ENCODE measurements at regions not wholly inside any gene's neighbourhood (a gene's known extent, or its start where the extent isn't known, plus 50 kb on each side); places are given as distances from the start of the nearest gene placed in this dataset.

DNA sequence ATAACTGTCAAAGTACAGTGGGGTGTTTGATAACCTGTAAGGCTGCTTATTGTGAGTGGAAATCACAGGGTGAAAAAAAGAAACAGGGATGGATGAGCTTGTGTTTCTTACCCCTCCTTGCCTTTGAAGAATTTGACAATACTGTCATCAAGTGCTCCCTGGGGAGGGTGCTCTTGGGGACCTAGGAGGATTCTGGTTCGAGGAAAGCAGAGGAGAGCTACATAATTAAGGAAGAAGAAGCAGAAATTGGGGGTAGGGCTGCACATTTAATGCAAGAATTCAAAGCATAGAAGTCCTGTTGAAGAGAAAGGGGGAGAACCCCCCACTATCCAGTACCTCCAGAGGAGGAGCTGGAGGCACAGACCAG lies 208.1 kb upstream of the PHYHIPL start:
- no peak for DNase-seq (ENCODE audit: extremely low read depth, low read depth, low spot score)

DNA sequence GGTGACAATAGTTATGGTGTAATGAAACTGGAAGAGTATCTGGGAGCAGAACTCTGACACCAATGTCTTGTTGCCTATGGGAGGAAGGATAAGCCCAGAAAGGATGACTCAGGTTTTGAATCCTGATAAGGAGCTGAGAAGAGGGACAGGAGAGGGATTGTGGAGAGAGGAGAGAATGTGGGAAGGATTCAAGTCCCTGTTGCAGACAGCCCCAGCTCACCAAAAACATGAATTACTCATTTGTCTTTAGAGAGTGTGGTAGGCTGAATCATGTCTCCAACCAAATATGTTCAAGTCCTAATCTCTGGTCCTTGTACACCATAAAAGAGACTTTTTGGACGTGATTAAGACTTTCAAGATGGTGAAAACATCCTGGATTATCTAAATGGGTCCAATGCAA lies 206.9 kb upstream of the PHYHIPL start:
- no peak for DNase-seq (ENCODE audit: extremely low read depth, low read depth, low spot score)

GRCh38 chr10:58970160-58970915 lies 206.1 kb upstream of the PHYHIPL start:
- no peak for DNase-seq (ENCODE audit: extremely low read depth, low read depth, low spot score)

- DNase-seq (ENCODE audit: extremely low read depth, low read depth, low spot score): no peak
Measured at GRCh38 chr10:58971211-58971610, 205.2 kb upstream of the PHYHIPL start.

DNA sequence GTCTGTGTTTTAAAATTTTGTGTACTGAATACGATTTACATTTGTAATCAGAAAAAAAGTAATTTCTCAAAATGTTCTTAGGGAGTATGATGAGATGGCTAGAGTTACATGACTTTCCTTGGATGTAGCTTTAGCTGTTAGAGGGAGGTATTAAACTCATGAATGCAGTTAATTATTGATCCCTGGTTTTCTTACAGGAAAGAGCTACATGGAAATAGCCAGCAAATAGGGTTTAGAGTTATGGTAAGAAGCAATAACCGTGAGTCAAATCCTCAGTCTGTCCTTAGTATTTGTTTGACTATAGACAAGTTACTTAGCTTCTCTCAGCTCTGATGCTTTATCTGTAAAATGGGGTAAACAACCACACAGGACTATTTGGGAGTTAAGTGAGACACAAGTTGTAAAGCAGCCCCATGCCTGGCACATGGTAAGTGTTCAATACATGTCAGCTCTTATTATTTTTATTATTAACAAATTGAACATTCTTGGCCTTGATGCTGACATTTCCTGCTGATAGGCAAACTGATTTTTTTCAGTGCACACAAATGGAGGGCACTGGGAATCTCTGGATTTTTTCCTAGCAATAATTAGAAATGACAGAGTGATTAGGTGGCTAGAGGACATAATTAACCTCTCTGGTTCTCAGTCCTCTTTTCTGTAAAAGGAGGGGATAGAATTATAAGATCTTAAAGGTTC lies 204.5 kb upstream of the PHYHIPL start:
- DNase-seq (ENCODE audit: extremely low read depth, low read depth, low spot score): no peak

- DNase-seq (ENCODE audit: extremely low read depth, low read depth, low spot score): no peak
Measured at GRCh38 chr10:58972576-58973234, 203.7 kb upstream of the PHYHIPL start.

DNA sequence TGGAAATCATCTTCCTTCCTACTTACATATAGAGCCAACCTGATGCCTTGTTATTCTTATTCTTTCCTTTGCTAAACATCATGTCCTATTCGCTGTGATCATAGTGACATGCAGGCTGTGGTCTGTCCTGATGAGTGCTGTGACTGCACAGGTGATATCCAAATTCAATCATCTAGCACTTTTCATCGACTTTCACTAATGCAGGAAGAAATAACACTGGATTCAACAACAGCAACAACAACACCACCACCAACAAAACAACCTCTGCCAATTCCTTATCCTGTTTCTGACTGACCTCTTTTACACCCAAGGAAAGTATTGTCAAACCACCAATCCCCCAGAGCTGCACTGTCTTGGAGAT lies 203.2 kb upstream of the PHYHIPL start:
- DNase-seq (ENCODE audit: extremely low read depth, low read depth, low spot score): no peak

GRCh38 chr10:58976254-58976653 lies 200.2 kb upstream of the PHYHIPL start:
- DNase-seq (ENCODE audit: extremely low read depth, low read depth, low spot score): no peak

GRCh38 chr10:58979711-58980110 lies 196.7 kb upstream of the PHYHIPL start:
- no peak for DNase-seq (ENCODE audit: extremely low read depth, low read depth, low spot score)

DNA sequence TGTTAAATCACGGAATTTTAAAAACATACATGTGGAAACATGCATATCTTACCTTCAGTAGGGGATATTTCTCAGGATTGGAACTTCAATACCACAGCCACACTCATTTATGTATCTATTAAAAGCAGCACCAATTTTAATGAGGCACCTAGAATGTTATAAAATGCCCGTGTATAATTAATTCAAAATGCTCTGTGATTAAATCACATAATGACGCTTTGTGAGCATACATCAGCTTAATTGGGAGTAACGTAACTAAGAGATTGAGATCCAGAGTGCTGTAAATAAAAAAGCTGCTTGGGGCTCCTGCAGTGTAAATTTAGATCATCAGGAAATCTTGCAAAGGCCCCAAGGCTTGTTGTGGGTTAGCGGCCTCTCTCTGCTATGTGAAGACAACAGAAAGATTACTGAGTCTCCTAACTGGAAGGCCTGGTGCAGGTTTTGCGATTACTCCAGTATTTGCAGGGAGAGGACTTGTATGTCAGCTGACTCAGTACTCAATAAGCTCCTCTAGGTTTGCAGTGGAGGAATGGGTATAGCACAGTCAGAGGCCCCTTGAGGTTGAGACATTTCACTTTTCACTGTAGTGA lies 195.5 kb upstream of the PHYHIPL start:
- DNase-seq (ENCODE audit: extremely low read depth, low read depth, low spot score): no peak

DNA sequence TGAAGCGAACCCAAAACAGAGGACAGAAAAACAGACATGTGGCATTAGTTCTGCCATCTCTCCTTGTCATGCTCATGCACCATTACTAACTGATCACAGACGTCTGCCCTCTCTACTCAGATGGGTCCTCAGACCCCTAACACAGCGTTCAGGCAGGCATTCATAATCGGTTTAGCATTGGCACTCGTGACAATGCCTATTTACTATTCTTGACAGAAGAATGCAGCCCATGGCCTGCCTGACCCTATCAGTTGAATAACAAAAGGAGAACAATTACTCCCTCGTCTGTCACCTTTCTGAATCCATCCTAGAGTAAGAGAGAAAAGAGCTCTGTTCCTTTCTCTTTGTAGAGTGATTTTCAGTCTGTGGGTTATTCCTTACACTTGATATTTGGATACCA lies 194.6 kb upstream of the PHYHIPL start:
- no peak for DNase-seq (ENCODE audit: extremely low read depth, low read depth, low spot score)

GRCh38 chr10:58982470-58983239 lies 193.8 kb upstream of the PHYHIPL start:
- DNase-seq (ENCODE audit: extremely low read depth, low read depth, low spot score): no peak

- DNase-seq (ENCODE audit: extremely low read depth, low read depth, low spot score): no peak
Measured at GRCh38 chr10:58985216-58985615, 191.2 kb upstream of the PHYHIPL start.

GRCh38 chr10:58989486-58990039 lies 186.9 kb upstream of the PHYHIPL start:
- no peak for DNase-seq (ENCODE audit: extremely low read depth, low read depth, low spot score)

GRCh38 chr10:58990693-58991092 lies 185.8 kb upstream of the PHYHIPL start:
- no peak for DNase-seq (ENCODE audit: extremely low read depth, low read depth, low spot score)

- DNase-seq (ENCODE audit: extremely low read depth, low read depth, low spot score): no peak
Measured at GRCh38 chr10:58991856-58992255, 184.6 kb upstream of the PHYHIPL start.

DNA sequence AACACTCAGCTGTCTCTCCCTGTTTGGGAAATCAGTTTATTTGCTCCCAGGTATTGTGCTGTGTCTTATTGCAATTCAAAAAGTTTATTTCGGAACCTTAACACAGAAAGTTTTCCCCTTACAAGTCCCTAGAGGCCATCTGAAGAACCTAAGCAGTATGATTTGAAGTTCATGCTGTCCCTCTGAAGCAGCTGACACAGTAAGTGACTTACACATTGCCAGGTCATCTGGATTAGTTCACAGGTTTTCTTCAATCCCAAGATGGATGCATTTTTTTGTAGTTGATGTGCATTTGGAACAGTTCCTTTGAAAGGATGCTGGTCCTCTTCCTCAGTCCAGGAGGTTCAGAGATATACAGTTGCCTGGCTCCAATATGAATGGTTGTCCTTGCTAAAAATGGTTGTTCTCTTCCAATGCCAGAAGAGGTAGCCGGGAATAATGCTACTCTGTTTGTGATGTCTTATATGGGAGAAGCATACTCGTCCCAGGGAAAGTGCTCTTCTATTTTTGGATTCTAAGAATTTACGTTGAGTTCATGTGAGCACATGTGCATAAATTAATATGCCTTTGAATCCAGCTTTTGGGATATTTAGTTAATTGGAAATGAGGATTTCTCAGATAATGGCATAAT lies 183.5 kb upstream of the PHYHIPL start:
- DNase-seq (ENCODE audit: extremely low read depth, low read depth, low spot score): no peak

- DNase-seq (ENCODE audit: extremely low read depth, low read depth, low spot score): no peak
Measured at GRCh38 chr10:58993480-58994221, 182.8 kb upstream of the PHYHIPL start.

- no peak for DNase-seq (ENCODE audit: extremely low read depth, low read depth, low spot score)
Measured at GRCh38 chr10:58994226-58995057, 182.0 kb upstream of the PHYHIPL start.

Measured in glomerular endothelial cell (primary cell).